Skeletal muscle tissue (tissue), 3 donors: ENCODE measurements at regions not wholly inside any gene's neighbourhood (a gene's known extent, or its start where the extent isn't known, plus 50 kb on each side); places are given as distances from the start of the nearest gene placed in this dataset.

ENCODE experiments used
- H3K27ac ChIP-seq: one replicate; pipeline ENCODE4 v1.7.0; 2013; ENCODE audit warnings: mild to moderate bottlenecking, low read depth, low read length, inconsistent platforms
- H3K27me3 ChIP-seq, 3 donors: one replicate each; pipeline ENCODE4 v1.7.0; 2013; ENCODE audit warnings: low read length in 3 of 3; ENCODE audit not compliant: control insufficient read depth in 3 of 3, insufficient read depth in 3 of 3
- H3K36me3 ChIP-seq, 3 donors: one replicate each; pipeline ENCODE4 v1.7.0; 2013; ENCODE audit warnings: low read length in 3 of 3; ENCODE audit not compliant: control insufficient read depth in 3 of 3, insufficient read depth in 3 of 3
- H3K4me1 ChIP-seq, 3 donors: one replicate each; pipeline ENCODE4 v1.7.0; 2013; ENCODE audit warnings: low read length in 3 of 3, mild to moderate bottlenecking in 3 of 3; ENCODE audit not compliant: control insufficient read depth in 3 of 3, insufficient read depth in 3 of 3
- H3K4me3 ChIP-seq, 3 donors: one replicate each; pipeline ENCODE4 v1.7.0; 2013; ENCODE audit warnings: low read length in 3 of 3
- H3K9ac ChIP-seq, 3 donors: one replicate each; pipeline ENCODE4 v1.7.0; 2013; ENCODE audit warnings: low read length in 3 of 3, mild to moderate bottlenecking in 3 of 3, moderate library complexity in 2 of 3, low read depth in 1 of 3
- H3K9me3 ChIP-seq, 3 donors: one replicate each; pipeline ENCODE4 v1.7.0; 2013; ENCODE audit warnings: low read length in 3 of 3; ENCODE audit not compliant: control insufficient read depth in 3 of 3
- donor health status: Osteomylitis.

GRCh38 chr5:23053846-23054245 lies 200.7 kb upstream of the CDH12 start:
- Histone ChIP-seq H3K9ac (no peak overlapping the region), H3K4me3 (no peak overlapping the region), H3K27me3 (no peaks in the 10 kb centered on the region), H3K4me1 (no peaks in the 10 kb centered on the region), H3K36me3 (no peaks in the 10 kb centered on the region), H3K27ac (no peak overlapping the region), H3K9me3 (no peaks in the 10 kb centered on the region)

GRCh38 chr5:23042226-23042625 lies 189.1 kb upstream of the CDH12 start:
- no peaks in the 10 kb centered on the region for H3K4me1 ChIP-seq
- no peak overlapping the region for H3K9ac ChIP-seq
- H3K27ac ChIP-seq: no peak overlapping the region
- H3K4me3 ChIP-seq: no peak overlapping the region
- H3K9me3 ChIP-seq: no peaks in the 10 kb centered on the region
- no peaks in the 10 kb centered on the region for H3K27me3 ChIP-seq
- no peaks in the 10 kb centered on the region for H3K36me3 ChIP-seq

- no peaks in the 10 kb centered on the region for H3K27me3 ChIP-seq
- no peak overlapping the region for H3K27ac ChIP-seq
- H3K9me3 ChIP-seq: no peaks in the 10 kb centered on the region
- H3K9ac ChIP-seq: no peak overlapping the region
- no peaks in the 10 kb centered on the region for H3K36me3 ChIP-seq
- H3K4me3 ChIP-seq: no peak overlapping the region
- H3K4me1 ChIP-seq: no peaks in the 10 kb centered on the region
Observed at GRCh38 chr5:23035555-23036090, 182.5 kb upstream of the CDH12 start.

DNA sequence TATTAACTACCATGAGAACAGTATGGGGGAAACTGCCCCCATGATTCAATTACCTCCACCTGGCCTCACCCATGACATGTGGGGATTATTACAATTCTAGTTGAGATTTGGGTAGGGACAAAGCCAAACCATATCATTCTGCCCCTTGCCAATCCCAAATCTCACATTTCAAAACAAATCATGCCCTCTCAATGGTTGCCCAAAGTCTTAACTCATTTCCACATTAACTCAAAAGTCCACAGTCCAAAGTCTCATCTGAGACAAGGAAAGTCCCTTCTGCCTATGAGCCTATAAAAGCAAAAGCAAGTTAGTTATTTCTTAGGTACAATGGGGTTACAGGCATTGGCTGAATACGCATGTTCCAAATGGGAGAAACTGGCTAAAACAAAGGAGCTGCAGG lies 180.7 kb upstream of the CDH12 start:
- Histone ChIP-seq H3K27me3 (no peaks in the 10 kb centered on the region), H3K9ac (no peak overlapping the region), H3K27ac (no peak overlapping the region), H3K9me3 (no peaks in the 10 kb centered on the region), H3K4me1 (no peaks in the 10 kb centered on the region), H3K36me3 (no peaks in the 10 kb centered on the region), H3K4me3 (no peak overlapping the region)

DNA sequence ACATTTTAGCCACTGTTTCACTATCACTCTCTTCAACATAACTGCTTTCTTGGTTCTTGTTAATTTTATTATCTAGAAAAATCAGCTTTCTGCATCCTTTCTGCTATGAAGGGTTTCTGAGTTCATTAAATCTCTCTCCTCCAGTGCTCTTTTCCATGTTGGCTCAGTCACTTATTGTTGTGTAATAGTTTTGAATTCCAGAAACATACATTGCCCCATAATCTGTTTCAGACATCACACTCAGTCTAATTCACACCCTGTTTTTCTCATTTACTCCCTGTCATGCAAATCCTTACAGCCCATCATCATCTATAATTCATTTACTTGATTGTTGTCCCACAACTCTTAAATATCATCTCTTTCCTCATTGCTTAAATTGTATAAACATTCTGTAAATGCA lies 176.1 kb upstream of the CDH12 start:
- Histone ChIP-seq H3K4me3 (no peak overlapping the region), H3K9ac (no peak overlapping the region), H3K36me3 (no peaks in the 10 kb centered on the region), H3K4me1 (no peaks in the 10 kb centered on the region), H3K27ac (no peak overlapping the region), H3K9me3 (no peaks in the 10 kb centered on the region), H3K27me3 (no peaks in the 10 kb centered on the region)

- no peak overlapping the region for H3K27ac ChIP-seq
Observed at GRCh38 chr5:23028445-23029021, 175.4 kb upstream of the CDH12 start.

GRCh38 chr5:23027830-23028229 lies 174.7 kb upstream of the CDH12 start:
- Histone ChIP-seq H3K9ac (no peak overlapping the region), H3K36me3 (no peaks in the 10 kb centered on the region), H3K27ac (no peak overlapping the region), H3K4me3 (no peak overlapping the region), H3K4me1 (no peaks in the 10 kb centered on the region), H3K9me3 (no peaks in the 10 kb centered on the region), H3K27me3 (no peaks in the 10 kb centered on the region)

More at GRCh38 chr5:23028445-23029021, 175.4 kb upstream of the CDH12 start:
- no peaks in the 10 kb centered on the region for H3K9me3 ChIP-seq
- H3K27me3 ChIP-seq: no peaks in the 10 kb centered on the region
- no peak overlapping the region for H3K4me3 ChIP-seq
- no peak overlapping the region for H3K9ac ChIP-seq
- no peaks in the 10 kb centered on the region for H3K36me3 ChIP-seq
- no peaks in the 10 kb centered on the region for H3K4me1 ChIP-seq

DNA sequence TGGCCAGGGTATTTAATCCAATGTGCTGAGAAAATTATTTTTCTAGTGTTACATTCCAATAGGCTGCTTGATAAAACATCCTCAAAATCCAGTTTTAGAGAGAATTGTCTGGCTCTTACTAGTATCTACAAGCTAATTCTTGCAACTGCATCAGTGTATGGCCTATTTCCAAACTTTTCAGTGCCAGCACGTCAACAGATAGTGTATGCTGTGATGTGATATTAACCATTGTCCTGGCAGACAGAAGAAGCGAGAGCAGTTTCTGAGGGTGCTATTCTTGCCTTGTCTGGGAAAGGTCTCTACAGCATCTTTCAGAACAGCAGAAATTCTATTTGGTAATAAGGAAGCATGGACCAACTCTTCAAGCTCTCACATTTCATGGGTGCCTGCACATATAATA lies 174.2 kb upstream of the CDH12 start:
- H3K27ac ChIP-seq: no peak overlapping the region
- H3K4me3 ChIP-seq: no peak overlapping the region
- H3K9me3 ChIP-seq: no peaks in the 10 kb centered on the region
- no peaks in the 10 kb centered on the region for H3K4me1 ChIP-seq
- no peaks in the 10 kb centered on the region for H3K27me3 ChIP-seq
- no peaks in the 10 kb centered on the region for H3K36me3 ChIP-seq
- H3K9ac ChIP-seq: no peak overlapping the region

DNA sequence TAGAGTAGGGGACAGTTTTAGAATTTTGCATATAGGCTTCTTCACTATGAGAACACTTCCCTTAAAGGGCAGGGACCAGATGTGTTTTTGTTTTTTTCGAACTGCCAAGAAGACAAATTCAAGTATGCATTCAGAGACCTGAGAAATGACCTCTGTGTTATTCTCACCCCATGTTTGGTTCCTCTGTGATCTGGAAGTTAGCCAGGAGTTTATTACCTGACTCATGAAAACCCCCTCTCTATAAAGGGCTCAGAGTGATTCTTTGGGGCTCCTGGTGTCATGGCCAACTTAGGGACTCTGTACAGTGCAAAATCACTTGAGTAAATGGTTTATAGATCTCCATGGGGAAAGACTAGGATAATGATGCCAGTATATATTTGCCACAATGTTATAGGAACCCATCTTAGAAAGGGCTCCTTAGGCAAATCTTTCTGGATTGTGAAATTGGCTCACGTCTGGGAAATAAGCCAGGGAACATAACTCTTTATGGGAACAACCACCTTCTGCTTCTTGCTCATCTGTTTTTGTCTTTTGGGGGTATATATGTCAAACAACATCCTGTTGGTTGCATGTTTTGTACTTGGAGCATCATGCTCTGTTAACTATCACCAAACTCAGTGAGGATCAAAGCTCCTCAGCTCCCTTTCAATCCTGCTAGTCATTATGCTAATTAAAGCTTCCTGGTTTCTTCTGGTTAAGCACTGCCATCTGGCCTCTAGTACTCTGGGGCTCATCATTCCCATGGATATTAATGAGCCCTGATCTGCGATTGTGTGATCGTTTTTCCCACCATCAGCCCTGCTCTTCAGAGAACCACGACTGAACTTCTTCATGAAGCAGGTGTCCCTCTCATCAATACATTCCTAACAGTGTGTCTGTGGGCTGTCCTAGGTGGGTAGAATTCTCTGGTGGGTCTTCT lies 173.4 kb upstream of the CDH12 start:
- Histone ChIP-seq H3K4me1 (no peaks in the 10 kb centered on the region), H3K36me3 (no peaks in the 10 kb centered on the region), H3K27ac (no peak overlapping the region), H3K9ac (no peak overlapping the region), H3K4me3 (no peak overlapping the region), H3K9me3 (no peaks in the 10 kb centered on the region), H3K27me3 (no peaks in the 10 kb centered on the region)

DNA sequence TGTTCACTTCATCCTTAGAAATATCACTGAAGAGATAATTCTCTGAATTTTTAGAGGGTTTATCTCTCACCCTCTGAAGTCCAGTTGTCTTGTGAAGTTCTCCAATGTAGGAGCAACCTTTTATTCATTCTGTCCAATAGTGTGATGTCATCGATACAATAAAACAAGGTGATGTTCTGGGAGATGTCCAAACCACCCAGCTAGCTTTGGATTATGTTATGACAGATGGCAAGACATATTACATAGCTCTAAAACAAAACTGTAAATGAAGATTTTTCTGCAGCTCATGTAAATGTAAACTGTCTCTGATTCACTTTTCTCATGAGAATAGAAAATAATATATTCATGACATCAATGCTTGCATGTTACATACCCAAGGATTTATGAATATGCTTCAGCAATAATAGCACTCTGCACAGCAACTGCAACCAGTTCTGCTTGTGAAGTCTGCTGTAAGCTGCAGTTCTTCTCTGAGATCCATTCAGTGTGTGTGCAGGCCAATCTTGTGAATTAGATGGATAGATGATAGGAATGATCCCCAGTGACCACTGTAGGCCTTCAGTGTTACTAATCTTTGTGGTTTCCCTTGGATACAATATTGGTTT lies 172.6 kb upstream of the CDH12 start:
- Histone ChIP-seq H3K4me1 (no peaks in the 10 kb centered on the region), H3K27ac (no peak overlapping the region), H3K9ac (no peak overlapping the region), H3K9me3 (no peaks in the 10 kb centered on the region), H3K36me3 (no peaks in the 10 kb centered on the region), H3K27me3 (no peaks in the 10 kb centered on the region), H3K4me3 (no peak overlapping the region)
